ENCODE measurements at regions not wholly inside any gene's neighbourhood (a gene's known extent, or its start where the extent isn't known, plus 50 kb on each side); places are given as distances from the start of the nearest gene placed in this dataset.

DNA sequence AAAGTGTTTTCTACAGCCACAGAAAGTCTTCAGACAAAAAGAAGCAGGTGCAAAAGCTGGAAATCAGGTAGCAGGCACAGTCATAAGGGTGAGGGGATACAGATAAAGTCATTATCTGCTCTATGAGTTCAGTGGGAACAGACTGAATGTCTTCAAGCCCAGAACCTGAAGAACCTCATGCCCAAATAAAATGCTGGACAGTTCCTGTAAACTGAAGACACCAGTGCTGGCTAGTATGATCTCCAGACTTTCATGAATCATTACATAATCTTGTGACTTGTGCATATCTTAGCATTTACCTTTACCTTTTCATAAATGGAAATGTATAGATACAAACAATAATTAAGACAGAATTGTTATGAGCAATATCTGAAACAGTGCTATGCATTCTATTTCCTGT is 728.7 kb downstream of the DNAH5 start:
- no peaks in the 10 kb centered on the region for H3K36me3 ChIP-seq (ENCODE audit: control insufficient read depth, low read length)
- TF ChIP-seq, protein P1, sequence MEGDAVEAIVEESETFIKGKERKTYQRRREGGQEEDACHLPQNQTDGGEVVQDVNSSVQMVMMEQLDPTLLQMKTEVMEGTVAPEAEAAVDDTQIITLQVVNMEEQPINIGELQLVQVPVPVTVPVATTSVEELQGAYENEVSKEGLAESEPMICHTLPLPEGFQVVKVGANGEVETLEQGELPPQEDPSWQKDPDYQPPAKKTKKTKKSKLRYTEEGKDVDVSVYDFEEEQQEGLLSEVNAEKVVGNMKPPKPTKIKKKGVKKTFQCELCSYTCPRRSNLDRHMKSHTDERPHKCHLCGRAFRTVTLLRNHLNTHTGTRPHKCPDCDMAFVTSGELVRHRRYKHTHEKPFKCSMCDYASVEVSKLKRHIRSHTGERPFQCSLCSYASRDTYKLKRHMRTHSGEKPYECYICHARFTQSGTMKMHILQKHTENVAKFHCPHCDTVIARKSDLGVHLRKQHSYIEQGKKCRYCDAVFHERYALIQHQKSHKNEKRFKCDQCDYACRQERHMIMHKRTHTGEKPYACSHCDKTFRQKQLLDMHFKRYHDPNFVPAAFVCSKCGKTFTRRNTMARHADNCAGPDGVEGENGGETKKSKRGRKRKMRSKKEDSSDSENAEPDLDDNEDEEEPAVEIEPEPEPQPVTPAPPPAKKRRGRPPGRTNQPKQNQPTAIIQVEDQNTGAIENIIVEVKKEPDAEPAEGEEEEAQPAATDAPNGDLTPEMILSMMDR (IDR thresholded peaks at IDR 0.05; ENCODE audit: low read depth, low read length, poor library complexity, severe bottlenecking) = no peak
- TF ChIP-seq EZH2phosphoT487 (IDR thresholded peaks at IDR 0.05; ENCODE audit: borderline replicate concordance, low read length) = no peak

GRCh38 chr5:13215370-13215769 is 729.1 kb downstream of the DNAH5 start:
- Histone ChIP-seq H3K79me2 (ENCODE audit: control insufficient read depth, low read length) (no peaks in the 10 kb centered on the region), H3K9me2 (replicated peaks; ENCODE audit: control insufficient read depth, low read length) (no peaks in the 10 kb centered on the region), H3K27ac (ENCODE audit: low read depth, low read length) (no peak overlapping the region), H3F3A (ENCODE audit: control insufficient read depth, insufficient read depth) (no peaks in the 10 kb centered on the region), H3K4me1 (ENCODE audit: control insufficient read depth, low read length) (no peaks in the 10 kb centered on the region), H4K20me1 (ENCODE audit: control insufficient read depth, insufficient read depth, low read depth, low read length) (no peaks in the 10 kb centered on the region), H3K27me3 (ENCODE audit: control insufficient read depth, low read length) (no peaks in the 10 kb centered on the region), H3K4me3 (ENCODE audit: low read length) (no peak overlapping the region), H3K4me2 (ENCODE audit: low read length) (no peak overlapping the region), H3K36me3 (ENCODE audit: control insufficient read depth, low read length) (no peaks in the 10 kb centered on the region), H3K9me3 (ENCODE audit: control insufficient read depth, insufficient read depth, low read length) (no peaks in the 10 kb centered on the region)
- TF ChIP-seq EZH2phosphoT487 (IDR thresholded peaks at IDR 0.05; ENCODE audit: borderline replicate concordance, low read length) = no peak

More for the DNA sequence above, 728.7 kb downstream of the DNAH5 start:
- no peak overlapping the region for H3K4me2 ChIP-seq (ENCODE audit: low read length)
- H4K20me1 ChIP-seq (ENCODE audit: control insufficient read depth, insufficient read depth, low read depth, low read length) = no peaks in the 10 kb centered on the region
- no peaks in the 10 kb centered on the region for H3F3A ChIP-seq (ENCODE audit: control insufficient read depth, insufficient read depth)
- no peak overlapping the region for H3K4me3 ChIP-seq (ENCODE audit: low read length)
- no peaks in the 10 kb centered on the region for H3K4me1 ChIP-seq (ENCODE audit: control insufficient read depth, low read length)
- H3K27ac ChIP-seq (ENCODE audit: low read depth, low read length) = no peak overlapping the region
- no peaks in the 10 kb centered on the region for H3K27me3 ChIP-seq (ENCODE audit: control insufficient read depth, low read length)
- H3K9me3 ChIP-seq (ENCODE audit: control insufficient read depth, insufficient read depth, low read length) = no peaks in the 10 kb centered on the region
- H3K79me2 ChIP-seq (ENCODE audit: control insufficient read depth, low read length) = no peaks in the 10 kb centered on the region
- H3K9me2 ChIP-seq (replicated peaks; ENCODE audit: control insufficient read depth, low read length) = no peaks in the 10 kb centered on the region

- Histone ChIP-seq H3K9me2 (replicated peaks; ENCODE audit: control insufficient read depth, low read length) (no peaks in the 10 kb centered on the region), H3K36me3 (ENCODE audit: control insufficient read depth, low read length) (no peaks in the 10 kb centered on the region), H4K20me1 (ENCODE audit: control insufficient read depth, insufficient read depth, low read depth, low read length) (no peaks in the 10 kb centered on the region), H3K4me3 (ENCODE audit: low read length) (no peak overlapping the region), H3K4me2 (ENCODE audit: low read length) (no peak overlapping the region), H3K27me3 (ENCODE audit: control insufficient read depth, low read length) (no peaks in the 10 kb centered on the region), H3K4me1 (ENCODE audit: control insufficient read depth, low read length) (no peaks in the 10 kb centered on the region), H3K27ac (ENCODE audit: low read depth, low read length) (no peak overlapping the region), H3K9me3 (ENCODE audit: control insufficient read depth, insufficient read depth, low read length) (no peaks in the 10 kb centered on the region), H3K79me2 (ENCODE audit: control insufficient read depth, low read length) (no peaks in the 10 kb centered on the region), H3F3A (ENCODE audit: control insufficient read depth, insufficient read depth) (no peaks in the 10 kb centered on the region)
- TF ChIP-seq EZH2phosphoT487 (IDR thresholded peaks at IDR 0.05; ENCODE audit: borderline replicate concordance, low read length) = no peak
- TF ChIP-seq, protein P1 (IDR thresholded peaks at IDR 0.05; ENCODE audit: low read depth, low read length, poor library complexity, severe bottlenecking) = no peak
Observed at GRCh38 chr5:13214182-13214581, 730.3 kb downstream of the DNAH5 start.

- H3K36me3 ChIP-seq (ENCODE audit: control insufficient read depth, low read length) = no peaks in the 10 kb centered on the region
- H3K27me3 ChIP-seq (ENCODE audit: control insufficient read depth, low read length) = no peaks in the 10 kb centered on the region
- no peak overlapping the region for H3K4me3 ChIP-seq (ENCODE audit: low read length)
Observed at GRCh38 chr5:13212886-13213285, 731.6 kb downstream of the DNAH5 start.

More at GRCh38 chr5:13212886-13213285, 731.6 kb downstream of the DNAH5 start:
- Histone ChIP-seq H3K9me2 (replicated peaks; ENCODE audit: control insufficient read depth, low read length) (no peaks in the 10 kb centered on the region), H4K20me1 (ENCODE audit: control insufficient read depth, insufficient read depth, low read depth, low read length) (no peaks in the 10 kb centered on the region), H3K79me2 (ENCODE audit: control insufficient read depth, low read length) (no peaks in the 10 kb centered on the region), H3K27ac (ENCODE audit: low read depth, low read length) (no peak overlapping the region), H3K9me3 (ENCODE audit: control insufficient read depth, insufficient read depth, low read length) (no peaks in the 10 kb centered on the region), H3K4me2 (ENCODE audit: low read length) (no peak overlapping the region), H3F3A (ENCODE audit: control insufficient read depth, insufficient read depth) (no peaks in the 10 kb centered on the region), H3K4me1 (ENCODE audit: control insufficient read depth, low read length) (no peaks in the 10 kb centered on the region)
- TF ChIP-seq, protein P1 (IDR thresholded peaks at IDR 0.05; ENCODE audit: low read depth, low read length, poor library complexity, severe bottlenecking) = no peak
- no peak for TF ChIP-seq EZH2phosphoT487 (IDR thresholded peaks at IDR 0.05; ENCODE audit: borderline replicate concordance, low read length)

Measured in DOHH2 (cell line).